ENCODE measurements at regions not wholly inside any gene's neighbourhood (a gene's known extent, or its start where the extent isn't known, plus 50 kb on each side); places are given as distances from the start of the nearest gene placed in this dataset.

GRCh38 chr22:49372530-49373288 lies 455.0 kb downstream of the BRD1 start:
- DNase-seq (ENCODE audit: low spot score), result peak; percentile 92

GRCh38 chr22:49372111-49372529 lies 455.6 kb downstream of the BRD1 start:
- no peak for FAIRE-seq
- DNase-seq (ENCODE audit: low spot score), result no peak

More at GRCh38 chr22:49372530-49373288, 455.0 kb downstream of the BRD1 start:
- FAIRE-seq, result peak; percentile 68

- FAIRE-seq (no peak), DNase-seq (ENCODE audit: low spot score) (no peak)
Measured at GRCh38 chr22:49371325-49372110, 456.2 kb downstream of the BRD1 start.

GRCh38 chr22:49370627-49371301 lies 456.9 kb downstream of the BRD1 start:
- no peak for DNase-seq (ENCODE audit: low spot score)
- FAIRE-seq, result no peak

- DNase-seq (ENCODE audit: low spot score) (no peak), FAIRE-seq (no peak)
Measured at GRCh38 chr22:49369726-49370626, 457.7 kb downstream of the BRD1 start.

- DNase-seq (ENCODE audit: low spot score) (peak; percentile 73), FAIRE-seq (peak; percentile 96)
Measured at GRCh38 chr22:49368976-49369725, 458.5 kb downstream of the BRD1 start.

- DNase-seq (ENCODE audit: low spot score) (no peak), FAIRE-seq (no peak)
Measured at GRCh38 chr22:49368221-49368975, 459.3 kb downstream of the BRD1 start.

GRCh38 chr22:49367041-49367697 lies 460.5 kb downstream of the BRD1 start:
- FAIRE-seq (no peak), DNase-seq (ENCODE audit: low spot score) (peak; percentile 52)

GRCh38 chr22:49366437-49366836 lies 461.2 kb downstream of the BRD1 start:
- DNase-seq (ENCODE audit: low spot score), result no peak
- no peak for FAIRE-seq

GRCh38 chr22:49365910-49366309 lies 461.8 kb downstream of the BRD1 start:
- DNase-seq (ENCODE audit: low spot score) (no peak), FAIRE-seq (peak; percentile 85)

GRCh38 chr22:49365191-49365837 lies 462.4 kb downstream of the BRD1 start:
- no peak for FAIRE-seq
- DNase-seq (ENCODE audit: low spot score), result no peak

GRCh38 chr22:49364398-49364797 lies 463.3 kb downstream of the BRD1 start:
- no peak for FAIRE-seq
- no peak for DNase-seq (ENCODE audit: low spot score)

GRCh38 chr22:49363526-49364230 lies 464.0 kb downstream of the BRD1 start:
- FAIRE-seq (no peak), DNase-seq (ENCODE audit: low spot score) (no peak)

GRCh38 chr22:49362211-49362839 lies 465.3 kb downstream of the BRD1 start:
- DNase-seq (ENCODE audit: low spot score) (no peak), FAIRE-seq (no peak)

- DNase-seq (ENCODE audit: low spot score), result no peak
- FAIRE-seq, result no peak
Measured at GRCh38 chr22:49361164-49361563, 466.5 kb downstream of the BRD1 start.

- DNase-seq (ENCODE audit: low spot score), result no peak
- FAIRE-seq, result no peak
Measured at GRCh38 chr22:49360746-49361145, 466.9 kb downstream of the BRD1 start.

- FAIRE-seq, result no peak
- DNase-seq (ENCODE audit: low spot score), result no peak
Measured at GRCh38 chr22:49359076-49359475, 468.6 kb downstream of the BRD1 start.
